ENCODE measurements at regions not wholly inside any gene's neighbourhood (a gene's known extent, or its start where the extent isn't known, plus 50 kb on each side); places are given as distances from the start of the nearest gene placed in this dataset.

DNA sequence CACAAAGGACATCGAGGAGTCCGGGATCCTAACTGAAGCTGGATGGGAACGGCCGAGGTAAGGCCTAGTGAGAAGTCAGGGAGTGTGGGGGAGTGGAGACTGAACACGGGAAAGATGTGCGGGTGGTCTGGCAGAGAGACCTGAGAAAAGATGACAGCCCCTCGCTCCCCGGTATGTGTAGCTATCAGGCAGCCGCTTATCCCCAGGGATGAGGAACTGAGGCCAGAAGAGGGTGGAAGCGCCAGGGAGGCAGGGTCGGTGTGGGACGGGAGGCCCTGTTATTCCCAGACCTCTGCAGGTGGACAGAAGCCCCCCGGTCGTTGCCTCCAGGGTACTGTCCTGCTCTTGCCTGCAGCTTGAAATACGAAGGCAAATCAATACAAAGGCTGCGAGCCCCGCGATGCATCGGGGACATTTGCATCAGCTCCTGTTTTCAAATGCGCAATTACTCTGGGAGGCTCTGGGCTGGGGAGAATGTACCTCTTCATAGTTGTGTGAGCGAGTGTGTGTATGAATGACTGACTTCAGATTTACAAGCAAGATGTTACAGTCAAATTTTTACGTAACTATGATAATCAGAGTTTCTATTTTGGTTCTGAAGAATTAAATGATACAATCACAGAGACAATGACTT is 221.3 kb downstream of the QKI start:
- TF ChIP-seq EZH2 (IDR thresholded peaks at IDR 0.05; ENCODE audit: insufficient read depth, poor library complexity, severe bottlenecking): no peak
- TF ChIP-seq EZH2phosphoT487 (IDR thresholded peaks at IDR 0.05; ENCODE audit: insufficient read depth, low read depth): no peak
